ENCODE measurements at regions not wholly inside any gene's neighbourhood (a gene's known extent, or its start where the extent isn't known, plus 50 kb on each side); places are given as distances from the start of the nearest gene placed in this dataset.

DNA sequence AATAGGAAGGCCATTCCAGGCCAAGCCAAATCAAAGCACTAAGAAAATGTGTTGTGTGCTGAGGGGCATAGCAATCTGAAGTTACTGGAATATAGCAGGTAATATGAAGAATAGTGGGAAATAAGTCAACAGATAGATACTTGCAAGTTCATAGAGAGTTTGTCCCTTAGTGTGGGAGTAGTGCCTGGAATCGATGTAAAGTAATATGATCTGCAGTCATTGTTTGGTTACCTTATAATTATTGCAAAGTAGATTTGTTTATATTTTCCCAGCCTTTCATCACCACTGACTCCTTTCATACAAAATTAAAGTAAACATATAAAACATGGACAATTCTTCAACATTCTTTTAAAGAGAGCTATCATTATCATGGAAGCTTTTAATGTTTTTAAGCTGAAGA is 420.9 kb upstream of the NECTIN3 start:
- no peak overlapping the region for H3K9ac ChIP-seq (ENCODE audit: low read length)
- intact Hi-C loops (cut with micrococcal nuclease) = no loop called here
- no peaks in the 10 kb centered on the region for H3K9me2 ChIP-seq (replicated peaks; ENCODE audit: low read length)
- no peaks in the 10 kb centered on the region for H3K79me2 ChIP-seq (ENCODE audit: low read length)
- H3K27me3 ChIP-seq (ENCODE audit: low read length) = no peaks in the 10 kb centered on the region
- no peak overlapping the region for H3K4me2 ChIP-seq (ENCODE audit: low read length)
- no peaks in the 10 kb centered on the region for H3K9me3 ChIP-seq (ENCODE audit: low read length)
- no peak for TF ChIP-seq EZH2 (IDR thresholded peaks at IDR 0.05; ENCODE audit: low read length, unreplicated experiment)
- no peak for TF ChIP-seq EZH2phosphoT487 (IDR thresholded peaks at IDR 0.05; ENCODE audit: borderline replicate concordance, low read length)
- TF ChIP-seq, protein P1, sequence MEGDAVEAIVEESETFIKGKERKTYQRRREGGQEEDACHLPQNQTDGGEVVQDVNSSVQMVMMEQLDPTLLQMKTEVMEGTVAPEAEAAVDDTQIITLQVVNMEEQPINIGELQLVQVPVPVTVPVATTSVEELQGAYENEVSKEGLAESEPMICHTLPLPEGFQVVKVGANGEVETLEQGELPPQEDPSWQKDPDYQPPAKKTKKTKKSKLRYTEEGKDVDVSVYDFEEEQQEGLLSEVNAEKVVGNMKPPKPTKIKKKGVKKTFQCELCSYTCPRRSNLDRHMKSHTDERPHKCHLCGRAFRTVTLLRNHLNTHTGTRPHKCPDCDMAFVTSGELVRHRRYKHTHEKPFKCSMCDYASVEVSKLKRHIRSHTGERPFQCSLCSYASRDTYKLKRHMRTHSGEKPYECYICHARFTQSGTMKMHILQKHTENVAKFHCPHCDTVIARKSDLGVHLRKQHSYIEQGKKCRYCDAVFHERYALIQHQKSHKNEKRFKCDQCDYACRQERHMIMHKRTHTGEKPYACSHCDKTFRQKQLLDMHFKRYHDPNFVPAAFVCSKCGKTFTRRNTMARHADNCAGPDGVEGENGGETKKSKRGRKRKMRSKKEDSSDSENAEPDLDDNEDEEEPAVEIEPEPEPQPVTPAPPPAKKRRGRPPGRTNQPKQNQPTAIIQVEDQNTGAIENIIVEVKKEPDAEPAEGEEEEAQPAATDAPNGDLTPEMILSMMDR (conservative IDR thresholded peaks at IDR 0.05; ENCODE audit: low read depth, low read length) = no peak
- no peaks in the 10 kb centered on the region for H3K4me1 ChIP-seq (ENCODE audit: insufficient read depth, low read length)
- H3K4me3 ChIP-seq (ENCODE audit: low read length) = no peak overlapping the region
- H2AFZ ChIP-seq (ENCODE audit: low read length) = no peak overlapping the region
- H3F3A ChIP-seq (ENCODE audit: low read length, unreplicated experiment) = no peaks in the 10 kb centered on the region
- ChIA-PET POLR2A (ENCODE audit: unreplicated experiment) (no interaction called here), CTCF (no interaction called here)
- H3K36me3 ChIP-seq (ENCODE audit: low read depth, low read length) = no peaks in the 10 kb centered on the region
- peak; percentile 68 for ATAC-seq
- BruUV-seq (replicated peaks) = no TSS peak
- DNase-seq = no peak
- no peaks in the 10 kb centered on the region for H4K20me1 ChIP-seq (ENCODE audit: low read length)
- H3K27ac ChIP-seq (ENCODE audit: low read length) = no peak overlapping the region

DNA sequence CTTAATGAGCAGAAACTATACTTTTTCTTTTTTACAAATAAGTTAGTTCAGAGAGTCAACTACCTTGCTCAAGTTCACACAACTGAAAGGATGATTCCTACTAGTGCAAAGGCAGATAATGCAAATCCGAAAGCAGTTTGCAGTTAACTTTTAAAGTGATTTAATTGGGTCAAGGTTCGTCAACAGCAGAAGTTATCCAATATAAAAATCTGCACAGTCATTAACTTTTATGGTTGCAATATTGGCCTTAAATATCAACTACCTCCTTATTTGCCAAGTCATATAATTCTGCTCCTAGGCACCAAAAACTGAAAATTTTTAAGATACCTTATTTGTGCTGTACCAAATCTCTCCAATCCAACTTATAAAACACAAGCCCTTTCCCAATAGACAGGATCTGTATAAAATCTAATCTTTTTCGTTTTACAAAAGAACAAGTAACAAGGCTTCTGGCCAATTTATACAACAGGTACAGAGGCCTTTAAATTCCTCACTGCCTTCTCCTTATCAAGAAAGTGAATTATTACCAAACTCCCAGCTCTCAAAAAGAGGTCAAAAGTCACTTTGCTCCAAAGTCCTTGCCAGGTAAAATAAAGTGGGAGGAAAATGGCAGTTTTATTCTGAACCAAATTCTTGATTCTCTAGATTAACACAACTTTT is 416.6 kb upstream of the NECTIN3 start:
- Histone ChIP-seq H3K4me3 (ENCODE audit: low read length) (no peak overlapping the region), H3K9me3 (ENCODE audit: low read length) (no peaks in the 10 kb centered on the region), H3K9me2 (replicated peaks; ENCODE audit: low read length) (no peaks in the 10 kb centered on the region), H3K4me2 (ENCODE audit: low read length) (no peak overlapping the region), H3K27me3 (ENCODE audit: low read length) (no peaks in the 10 kb centered on the region), H3K9ac (ENCODE audit: low read length) (no peak overlapping the region), H2AFZ (ENCODE audit: low read length) (no peak overlapping the region), H3K27ac (ENCODE audit: low read length) (no peak overlapping the region), H3F3A (ENCODE audit: low read length, unreplicated experiment) (no peaks in the 10 kb centered on the region), H3K36me3 (ENCODE audit: low read depth, low read length) (no peaks in the 10 kb centered on the region), H3K79me2 (ENCODE audit: low read length) (no peaks in the 10 kb centered on the region), H3K4me1 (ENCODE audit: insufficient read depth, low read length) (no peaks in the 10 kb centered on the region), H4K20me1 (ENCODE audit: low read length) (no peaks in the 10 kb centered on the region)
- TF ChIP-seq EZH2phosphoT487 (IDR thresholded peaks at IDR 0.05; ENCODE audit: borderline replicate concordance, low read length) = no peak
- TF ChIP-seq, protein P1 (conservative IDR thresholded peaks at IDR 0.05; ENCODE audit: low read depth, low read length) = no peak
- no peak for TF ChIP-seq EZH2 (IDR thresholded peaks at IDR 0.05; ENCODE audit: low read length, unreplicated experiment)
- POLR2A ChIA-PET (ENCODE audit: unreplicated experiment) = no interaction called here
- no TSS peak for BruUV-seq (replicated peaks)
- intact Hi-C loops (cut with micrococcal nuclease) = loop anchor here (5.0 kb wide), 1 partner anchor 157 kb away; no protein-coding TSS in a partner anchor
- CTCF ChIA-PET = no interaction called here
- ATAC-seq (no peak), DNase-seq (no peak)

DNA sequence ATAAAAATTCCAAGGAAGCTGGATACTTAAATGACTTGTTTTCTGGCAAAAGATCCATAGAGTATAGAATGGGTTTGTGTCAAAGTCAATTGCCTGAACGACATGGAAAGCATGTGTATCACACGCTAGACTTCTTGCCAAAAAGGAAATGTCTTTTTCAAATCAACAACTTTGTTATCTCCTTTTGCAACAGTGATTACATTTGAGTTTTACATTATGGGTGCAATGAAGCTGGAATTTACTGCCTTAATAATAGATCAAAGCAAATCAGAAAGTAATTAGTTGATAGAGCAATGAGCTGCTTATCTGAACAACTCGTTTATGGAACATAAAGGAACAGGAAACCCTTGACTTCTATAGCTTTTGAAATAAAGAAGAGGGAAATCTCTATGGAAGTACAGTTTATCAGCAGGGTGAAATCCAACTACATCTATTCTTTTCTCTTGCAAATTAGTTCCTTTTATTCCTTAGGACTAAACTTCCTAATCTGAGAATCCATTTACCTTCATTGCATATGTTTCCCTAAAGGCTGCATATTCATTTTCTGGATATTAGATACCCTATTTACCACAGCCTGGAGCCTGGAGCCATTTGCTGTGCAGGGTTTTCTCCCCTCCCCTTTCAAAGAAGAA is 415.1 kb upstream of the NECTIN3 start:
- intact Hi-C loops (cut with micrococcal nuclease) = loop anchor here (5.0 kb wide), 1 partner anchor 156 kb away; no protein-coding TSS in a partner anchor

More for the DNA sequence above, 415.1 kb upstream of the NECTIN3 start:
- H3K4me3 ChIP-seq (ENCODE audit: low read length) = no peak overlapping the region
- POLR2A ChIA-PET (ENCODE audit: unreplicated experiment) = no interaction called here
- no peaks in the 10 kb centered on the region for H3F3A ChIP-seq (ENCODE audit: low read length, unreplicated experiment)
- H3K4me1 ChIP-seq (ENCODE audit: insufficient read depth, low read length) = no peaks in the 10 kb centered on the region
- H3K36me3 ChIP-seq (ENCODE audit: low read depth, low read length) = no peaks in the 10 kb centered on the region
- BruUV-seq (replicated peaks) = no TSS peak
- no peaks in the 10 kb centered on the region for H3K79me2 ChIP-seq (ENCODE audit: low read length)
- no peak overlapping the region for H3K9ac ChIP-seq (ENCODE audit: low read length)
- no peaks in the 10 kb centered on the region for H4K20me1 ChIP-seq (ENCODE audit: low read length)
- CTCF ChIA-PET = no interaction called here
- no peak for DNase-seq
- H3K9me3 ChIP-seq (ENCODE audit: low read length) = no peaks in the 10 kb centered on the region
- H2AFZ ChIP-seq (ENCODE audit: low read length) = no peak overlapping the region
- ATAC-seq = no peak
- no peak overlapping the region for H3K4me2 ChIP-seq (ENCODE audit: low read length)
- no peaks in the 10 kb centered on the region for H3K27me3 ChIP-seq (ENCODE audit: low read length)
- TF ChIP-seq EZH2phosphoT487 (IDR thresholded peaks at IDR 0.05; ENCODE audit: borderline replicate concordance, low read length) (no peak), EZH2 (IDR thresholded peaks at IDR 0.05; ENCODE audit: low read length, unreplicated experiment) (no peak)
- TF ChIP-seq, protein P1 (conservative IDR thresholded peaks at IDR 0.05; ENCODE audit: low read depth, low read length) = no peak
- no peaks in the 10 kb centered on the region for H3K9me2 ChIP-seq (replicated peaks; ENCODE audit: low read length)
- H3K27ac ChIP-seq (ENCODE audit: low read length) = no peak overlapping the region

Data from PC-3 (cell line).